Sigmoid colon (tissue), 6 donors: ENCODE measurements at regions not wholly inside any gene's neighbourhood (a gene's known extent, or its start where the extent isn't known, plus 50 kb on each side); places are given as distances from the start of the nearest gene placed in this dataset.

Experiments used
- DNase-seq: peaks from one replicate; pipeline ENCODE4 v3.0.0-alpha.2; 2019
- H3K27ac ChIP-seq, 4 donors: fragments of 200-600 bp; sonication (generic); one replicate each; pipeline ENCODE4 v1.5.1; 2016 to 2019; ENCODE audit warnings: mild to moderate bottlenecking in 1 of 4
- H3K27me3 ChIP-seq, 3 donors: fragments of 200-600 bp; sonication (generic); one replicate each; pipeline ENCODE4 v1.5.1; 2019; ENCODE audit warnings: mild to moderate bottlenecking in 1 of 3
- H3K36me3 ChIP-seq, 4 donors: fragments of 200-600 bp; sonication (generic); one replicate each; pipeline ENCODE4 v1.5.1; 2016 to 2019
- H3K4me1 ChIP-seq, 4 donors: fragments of 200-600 bp; sonication (generic); one replicate each; pipeline ENCODE4 v1.5.1; 2017 to 2019
- H3K4me3 ChIP-seq, 4 donors: fragments of 200-600 bp; sonication (generic); one replicate each; pipeline ENCODE4 v1.5.1; 2017 to 2019; ENCODE audit warnings: mild to moderate bottlenecking in 2 of 4, moderate library complexity in 1 of 4
- H3K9me3 ChIP-seq, 4 donors: fragments of 200-600 bp in 3 of 4; sonication (generic) in 3 of 4; one replicate each; pipeline versions ENCODE4 v1.5.1 to v1.6.1; 2013 to 2019
- EP300 ChIP-seq, 4 donors: sonication (generic); formaldehyde crosslinking; IDR thresholded peaks; one replicate each; pipeline ENCODE4 v1.6.1; 2017; ENCODE audit warnings: antibody characterized with exemption in 4 of 4
- POLR2A ChIP-seq, 2 donors: fragments of 450-650 bp; IDR thresholded peaks; one replicate each; pipeline ENCODE4 v1.6.1; 2016; ENCODE audit warnings: antibody characterized with exemption in 2 of 2, mild to moderate bottlenecking in 2 of 2, moderate library complexity in 2 of 2
- POLR2AphosphoS5 ChIP-seq, 4 donors: sonication (generic); formaldehyde crosslinking; IDR thresholded peaks; one replicate each; pipeline ENCODE4 v1.6.1; 2017; ENCODE audit warnings: antibody characterized with exemption in 4 of 4
- WGBS, 2 donors: extraction: QIAGEN DNeasy Blood & Tissue Kit; methylation state at CpG; one replicate each; pipeline ENCODE4 v1.1.7; 2013; 5-methylcytosine and 5-hydroxymethylcytosine counted together
- intact Hi-C: fragments of 100-400 bp; cut with DNase I; formaldehyde crosslinking; loops from one replicate; pipeline ENCODE4 v1.15.1; 2023
- TF ChIP-seq, protein P1 (sequence below), 4 experiments: fragments of 450-650 bp in 3 of 4; fragments of 200-600 bp in 1 of 4; IDR thresholded peaks; one replicate each; pipeline ENCODE4 v1.5.1; 2016 to 2019; ENCODE audit warnings: antibody characterized with exemption in 4 of 4, mild to moderate bottlenecking in 3 of 4, moderate library complexity in 2 of 4
- donor health status: healthy with polysubstance abuse.
- donor health status: healthy.

DNA sequence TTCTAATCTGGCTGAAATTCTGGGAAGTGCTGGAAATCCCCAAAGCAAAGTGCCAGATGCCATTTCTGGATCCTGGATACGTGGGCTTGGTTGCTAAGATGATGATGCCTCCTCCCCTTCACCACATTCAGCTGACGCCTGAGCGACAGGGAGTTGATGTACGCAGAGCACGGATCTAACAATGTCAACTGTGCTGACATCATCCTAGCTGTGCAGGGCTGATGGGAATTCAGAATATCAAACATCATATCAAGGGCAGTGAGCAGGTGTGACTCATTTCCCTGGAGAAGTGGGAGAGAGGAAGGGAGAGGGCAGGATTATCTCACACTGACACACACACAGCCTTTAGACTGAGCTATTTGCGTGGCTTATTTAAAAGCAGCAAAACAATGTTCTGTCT, 92.6 kb upstream of the ZBTB20 start:
- Histone ChIP-seq H3K4me1 (peaks cover 0 to 7% (median 3%) of the 10 kb centered on the region in 4 donors), H3K9me3 (no peaks in the 10 kb centered on the region), H3K4me3 (no peak overlapping the region), H3K27me3 (no peaks in the 10 kb centered on the region), H3K27ac (peak overlapping the region in 1 of 4 donors; percentile 39), H3K36me3 (no peaks in the 10 kb centered on the region)
- WGBS, 2 donors: 27 to 55% methylated on average over 6 of the region's 6 CpGs
- peak; percentile 60 for DNase-seq
- intact Hi-C loops: no loop called here
- TF ChIP-seq EP300 (IDR thresholded peaks at IDR 0.05) (peak in 1 of 4 donors; percentile 2), POLR2AphosphoS5 (IDR thresholded peaks at IDR 0.05) (peak in 1 of 4 donors; percentile 70), POLR2A (IDR thresholded peaks at IDR 0.05) (no peak)
- TF ChIP-seq, protein P1, sequence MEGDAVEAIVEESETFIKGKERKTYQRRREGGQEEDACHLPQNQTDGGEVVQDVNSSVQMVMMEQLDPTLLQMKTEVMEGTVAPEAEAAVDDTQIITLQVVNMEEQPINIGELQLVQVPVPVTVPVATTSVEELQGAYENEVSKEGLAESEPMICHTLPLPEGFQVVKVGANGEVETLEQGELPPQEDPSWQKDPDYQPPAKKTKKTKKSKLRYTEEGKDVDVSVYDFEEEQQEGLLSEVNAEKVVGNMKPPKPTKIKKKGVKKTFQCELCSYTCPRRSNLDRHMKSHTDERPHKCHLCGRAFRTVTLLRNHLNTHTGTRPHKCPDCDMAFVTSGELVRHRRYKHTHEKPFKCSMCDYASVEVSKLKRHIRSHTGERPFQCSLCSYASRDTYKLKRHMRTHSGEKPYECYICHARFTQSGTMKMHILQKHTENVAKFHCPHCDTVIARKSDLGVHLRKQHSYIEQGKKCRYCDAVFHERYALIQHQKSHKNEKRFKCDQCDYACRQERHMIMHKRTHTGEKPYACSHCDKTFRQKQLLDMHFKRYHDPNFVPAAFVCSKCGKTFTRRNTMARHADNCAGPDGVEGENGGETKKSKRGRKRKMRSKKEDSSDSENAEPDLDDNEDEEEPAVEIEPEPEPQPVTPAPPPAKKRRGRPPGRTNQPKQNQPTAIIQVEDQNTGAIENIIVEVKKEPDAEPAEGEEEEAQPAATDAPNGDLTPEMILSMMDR (IDR thresholded peaks at IDR 0.05): no peak

DNA sequence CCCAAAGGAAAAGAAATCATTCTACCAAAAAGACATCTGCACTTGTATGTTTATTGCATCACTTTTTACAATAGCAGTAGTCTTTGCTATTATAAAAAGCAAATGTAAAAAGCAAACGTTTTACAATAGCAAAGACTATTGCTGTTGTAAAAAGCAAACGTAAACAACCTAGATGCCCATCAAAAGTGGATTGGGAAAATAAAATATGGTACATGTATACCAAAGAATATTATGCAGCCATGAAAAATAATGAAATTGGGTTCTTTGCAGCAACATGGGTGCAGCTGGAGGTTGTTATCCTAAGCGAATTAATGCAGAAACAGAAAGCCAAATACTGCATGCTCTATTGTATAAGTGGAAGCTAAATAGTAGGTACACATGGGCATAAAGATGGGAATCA, 97.3 kb upstream of the ZBTB20 start:
- DNase-seq: no peak
- no peak for TF ChIP-seq EP300 (IDR thresholded peaks at IDR 0.05)
- no peak for TF ChIP-seq POLR2AphosphoS5 (IDR thresholded peaks at IDR 0.05)
- TF ChIP-seq, protein P1 (IDR thresholded peaks at IDR 0.05): no peak
- TF ChIP-seq POLR2A (IDR thresholded peaks at IDR 0.05): no peak
- no peak overlapping the region for H3K4me3 ChIP-seq
- WGBS, 2 donors: 49 to 73% methylated on average over 3 of the region's 3 CpGs
- no peaks in the 10 kb centered on the region for H3K9me3 ChIP-seq
- peaks cover 0 to 7% (median 3%) of the 10 kb centered on the region in 4 donors for H3K4me1 ChIP-seq
- intact Hi-C loops: no loop called here
- H3K27me3 ChIP-seq: no peaks in the 10 kb centered on the region
- H3K27ac ChIP-seq: no peak overlapping the region
- no peaks in the 10 kb centered on the region for H3K36me3 ChIP-seq

DNA sequence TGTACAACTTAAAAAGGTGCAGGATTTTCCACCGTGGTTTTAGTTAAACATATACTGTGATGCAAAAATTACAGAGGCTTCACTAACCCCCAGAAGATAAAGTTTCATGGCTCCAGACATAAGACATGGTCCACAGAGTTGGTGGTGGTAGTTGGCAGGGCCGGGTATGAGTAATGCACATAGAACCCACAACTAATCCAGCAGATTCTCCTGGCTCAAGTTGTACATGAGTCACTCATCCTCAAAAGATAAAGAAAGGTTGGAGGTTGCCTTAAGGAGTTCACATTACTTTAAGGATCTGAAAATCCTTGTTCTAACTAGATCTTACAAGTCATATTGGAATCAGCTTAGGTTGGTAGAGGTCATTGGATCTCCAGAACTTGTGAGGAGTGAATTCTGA, 98.3 kb upstream of the ZBTB20 start:
- TF ChIP-seq EP300 (IDR thresholded peaks at IDR 0.05): no peak
- TF ChIP-seq, protein P1 (IDR thresholded peaks at IDR 0.05): no peak
- no peak for TF ChIP-seq POLR2A (IDR thresholded peaks at IDR 0.05)
- no peak for TF ChIP-seq POLR2AphosphoS5 (IDR thresholded peaks at IDR 0.05)
- H3K4me1 ChIP-seq: no peaks in the 10 kb centered on the region
- WGBS, 2 donors: 82 to 87% methylated on average over 2 of the region's 2 CpGs
- no peak overlapping the region for H3K27ac ChIP-seq
- H3K36me3 ChIP-seq: no peaks in the 10 kb centered on the region
- intact Hi-C loops: no loop called here
- H3K27me3 ChIP-seq: no peaks in the 10 kb centered on the region
- H3K9me3 ChIP-seq: no peaks in the 10 kb centered on the region
- DNase-seq: no peak
- H3K4me3 ChIP-seq: no peak overlapping the region

DNA sequence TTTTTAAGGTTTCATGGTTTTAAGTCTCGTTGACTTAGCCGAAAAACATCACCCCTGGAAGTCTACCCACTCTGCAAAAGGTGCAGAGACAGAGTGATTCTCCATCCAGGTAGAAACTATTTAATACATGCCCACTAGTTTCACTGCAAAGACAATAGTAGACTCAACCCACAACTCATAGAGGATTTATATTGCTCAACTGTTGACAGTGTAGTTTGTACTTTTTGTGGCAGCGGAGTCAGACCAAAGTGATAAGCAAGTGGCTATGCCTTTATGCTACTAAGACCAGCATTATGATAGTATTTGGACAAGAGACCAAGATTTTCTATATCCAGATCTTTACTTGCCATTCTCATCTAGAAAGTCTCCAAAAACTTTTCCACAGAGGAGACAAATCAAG, 98.8 kb upstream of the ZBTB20 start:
- DNase-seq: no peak
- Histone ChIP-seq H3K27ac (no peak overlapping the region), H3K27me3 (no peaks in the 10 kb centered on the region), H3K4me3 (no peak overlapping the region), H3K36me3 (no peaks in the 10 kb centered on the region), H3K4me1 (no peaks in the 10 kb centered on the region), H3K9me3 (no peaks in the 10 kb centered on the region)
- TF ChIP-seq, protein P1 (IDR thresholded peaks at IDR 0.05): no peak
- TF ChIP-seq EP300 (IDR thresholded peaks at IDR 0.05) (no peak), POLR2AphosphoS5 (IDR thresholded peaks at IDR 0.05) (no peak), POLR2A (IDR thresholded peaks at IDR 0.05) (no peak)
- intact Hi-C loops: no loop called here
- 91 to 97% methylated on average over 3 of the region's 3 CpGs for WGBS, 2 donors

DNA sequence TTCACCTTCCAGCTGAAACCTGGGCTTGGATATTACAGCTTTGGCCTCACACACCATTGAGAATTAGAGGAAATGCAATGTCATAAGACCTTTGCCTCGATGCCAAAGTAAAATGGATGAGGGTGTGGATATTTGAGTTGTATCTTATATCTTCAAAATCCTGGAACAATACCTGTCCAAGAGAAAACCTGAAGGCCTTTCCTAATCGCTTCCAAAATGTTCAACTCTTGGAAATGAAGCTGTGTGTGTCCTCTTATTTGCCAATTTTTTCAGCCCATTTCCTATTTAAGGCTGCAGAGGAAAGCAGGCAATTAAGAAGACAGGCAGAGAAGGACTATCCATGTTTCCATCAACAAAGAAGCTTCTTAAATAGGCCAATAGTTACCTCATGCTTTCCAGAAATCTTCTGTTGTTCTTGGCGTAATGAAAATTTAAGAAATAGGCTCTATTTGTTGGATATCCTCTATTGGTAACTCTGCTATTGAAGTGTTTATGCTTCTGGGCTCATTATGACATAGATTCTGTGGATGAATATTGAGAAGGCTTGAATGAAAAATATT, 99.5 kb upstream of the ZBTB20 start:
- intact Hi-C loops: no loop called here
- no peaks in the 10 kb centered on the region for H3K36me3 ChIP-seq
- no peaks in the 10 kb centered on the region for H3K27me3 ChIP-seq
- 79 to 84% methylated on average over 3 of the region's 3 CpGs for WGBS, 2 donors
- H3K27ac ChIP-seq: no peak overlapping the region
- no peak for DNase-seq
- TF ChIP-seq, protein P1 (IDR thresholded peaks at IDR 0.05): no peak
- no peak for TF ChIP-seq EP300 (IDR thresholded peaks at IDR 0.05)
- TF ChIP-seq POLR2AphosphoS5 (IDR thresholded peaks at IDR 0.05): no peak
- TF ChIP-seq POLR2A (IDR thresholded peaks at IDR 0.05): no peak
- no peaks in the 10 kb centered on the region for H3K4me1 ChIP-seq
- no peak overlapping the region for H3K4me3 ChIP-seq
- H3K9me3 ChIP-seq: no peaks in the 10 kb centered on the region
